ENCODE measurements at regions not wholly inside any gene's neighbourhood (a gene's known extent, or its start where the extent isn't known, plus 50 kb on each side); places are given as distances from the start of the nearest gene placed in this dataset.

DNA sequence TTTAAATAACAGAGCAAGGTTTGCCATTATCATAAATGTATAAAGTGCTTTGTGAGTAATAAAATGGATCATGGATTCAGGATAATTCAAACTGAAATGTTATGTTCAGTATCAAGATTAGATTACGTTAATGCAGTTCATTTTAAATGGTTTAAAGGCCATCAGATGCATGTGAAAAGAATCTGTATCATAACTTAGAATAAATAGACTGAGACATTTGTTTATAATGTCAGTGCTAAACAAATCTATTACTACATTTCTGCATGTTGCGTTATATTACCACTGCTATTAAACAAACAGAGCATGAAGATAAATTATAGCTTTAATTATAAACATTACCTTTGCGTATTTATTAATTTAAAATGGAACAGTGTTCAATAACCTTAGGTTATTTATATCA, 160.2 kb downstream of the TOX3 start:
- ATAC-seq, result no peak
- Mint-ChIP-seq H3K36me3 (no peaks in the 10 kb centered on the region), H3K9me3 (peaks cover 11 to 23% of the 10 kb centered on the region in 2 donors), H3K27ac (no peak overlapping the region)
- DNase-seq (ENCODE audit: low spot score in 2 of 2), result no peak

DNA sequence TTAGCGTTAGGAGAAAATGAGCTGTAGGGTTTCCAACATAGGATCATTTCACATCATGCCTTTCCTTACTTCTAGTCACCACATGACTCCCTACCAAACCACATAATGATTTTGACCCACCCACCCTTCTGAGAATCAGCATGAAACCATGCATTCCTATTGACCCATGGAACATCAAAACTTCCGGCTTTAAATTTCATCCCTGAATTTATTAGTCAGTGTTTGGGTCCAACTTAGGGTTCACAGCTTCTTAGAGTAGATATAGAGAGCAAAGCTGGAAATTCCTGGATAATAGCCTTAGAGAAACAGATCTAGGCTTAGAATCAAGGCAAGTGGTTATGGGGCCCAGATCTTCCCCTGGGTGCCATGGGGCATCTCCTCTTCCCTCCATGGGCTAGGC, 162.6 kb downstream of the TOX3 start:
- Mint-ChIP-seq H3K27ac (no peak overlapping the region), H3K36me3 (no peaks in the 10 kb centered on the region), H3K9me3 (peaks cover 11% of the 10 kb centered on the region in 2 donors)
- DNase-seq (ENCODE audit: low spot score in 2 of 2), result no peak
- ATAC-seq, result no peak

GRCh38 chr16:52383640-52384292, 163.2 kb downstream of the TOX3 start:
- Mint-ChIP-seq H3K9me3 (peaks cover 8 to 11% of the 10 kb centered on the region in 2 donors), H3K36me3 (no peaks in the 10 kb centered on the region), H3K27ac (no peak overlapping the region)
- DNase-seq (ENCODE audit: low spot score in 2 of 2) (no peak), ATAC-seq (no peak)

- no peaks in the 10 kb centered on the region for H3K36me3 Mint-ChIP-seq
- peaks cover 6 to 13% of the 10 kb centered on the region in 2 donors for H3K9me3 Mint-ChIP-seq
- no peak overlapping the region for H3K27ac Mint-ChIP-seq
- DNase-seq (ENCODE audit: low spot score in 2 of 2) (no peak), ATAC-seq (no peak)
Measured at GRCh38 chr16:52383119-52383518, 163.8 kb downstream of the TOX3 start.

- H3K36me3 Mint-ChIP-seq, result no peaks in the 10 kb centered on the region
- H3K27ac Mint-ChIP-seq, result no peak overlapping the region
- peaks cover 13 to 16% of the 10 kb centered on the region in 2 donors for H3K9me3 Mint-ChIP-seq
- DNase-seq (ENCODE audit: low spot score in 2 of 2) (no peak), ATAC-seq (no peak)
Measured at GRCh38 chr16:52379551-52379950, 167.4 kb downstream of the TOX3 start.

GRCh38 chr16:52376676-52377280, 170.2 kb downstream of the TOX3 start:
- ATAC-seq, result no peak
- no peaks in the 10 kb centered on the region for H3K36me3 Mint-ChIP-seq

GRCh38 chr16:52372313-52372712, 174.6 kb downstream of the TOX3 start:
- no peak for DNase-seq (ENCODE audit: low spot score in 2 of 2)
- H3K36me3 Mint-ChIP-seq, result no peaks in the 10 kb centered on the region
- peaks cover 11 to 19% of the 10 kb centered on the region in 2 donors for H3K9me3 Mint-ChIP-seq
- no peak overlapping the region for H3K27ac Mint-ChIP-seq
- ATAC-seq, result no peak

More at GRCh38 chr16:52376676-52377280, 170.2 kb downstream of the TOX3 start:
- Mint-ChIP-seq H3K9me3 (peaks cover 16 to 28% of the 10 kb centered on the region in 2 donors), H3K27ac (no peak overlapping the region)
- no peak for DNase-seq (ENCODE audit: low spot score in 2 of 2)

- Mint-ChIP-seq H3K9me3 (peaks cover 20 to 31% of the 10 kb centered on the region in 2 donors), H3K36me3 (no peaks in the 10 kb centered on the region), H3K27ac (no peak overlapping the region)
- ATAC-seq (no peak), DNase-seq (ENCODE audit: low spot score in 2 of 2) (no peak)
Measured at GRCh38 chr16:52368859-52369258, 178.1 kb downstream of the TOX3 start.

DNA sequence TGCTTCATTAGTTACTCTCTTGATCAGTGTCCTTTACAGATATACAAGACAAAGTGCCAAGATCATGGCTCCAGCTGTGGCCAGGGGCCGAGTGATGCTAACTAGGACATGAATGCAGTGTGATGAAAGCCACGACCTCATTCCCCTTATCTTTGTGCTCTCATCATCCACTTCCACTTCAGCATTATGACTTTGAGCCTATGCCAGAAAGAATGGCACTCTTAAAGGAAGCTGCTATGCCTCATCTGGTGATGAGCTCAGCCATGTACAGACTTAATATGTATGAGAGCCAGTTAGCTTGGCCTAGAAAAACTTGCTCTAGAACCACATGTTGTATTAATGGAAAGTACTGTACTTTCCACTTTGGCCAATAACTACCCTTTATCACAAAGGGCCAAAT, 179.1 kb downstream of the TOX3 start:
- ATAC-seq, result no peak
- Mint-ChIP-seq H3K27ac (no peak overlapping the region), H3K9me3 (peaks cover 20 to 31% of the 10 kb centered on the region in 2 donors), H3K36me3 (no peaks in the 10 kb centered on the region)
- DNase-seq (ENCODE audit: low spot score in 2 of 2), result no peak

- ATAC-seq, result no peak
- DNase-seq (ENCODE audit: low spot score in 2 of 2), result no peak
- Mint-ChIP-seq H3K36me3 (no peaks in the 10 kb centered on the region), H3K27ac (no peak overlapping the region), H3K9me3 (peaks cover 13 to 23% of the 10 kb centered on the region in 2 donors)
Measured at GRCh38 chr16:52366983-52367382, 180.0 kb downstream of the TOX3 start.

DNA sequence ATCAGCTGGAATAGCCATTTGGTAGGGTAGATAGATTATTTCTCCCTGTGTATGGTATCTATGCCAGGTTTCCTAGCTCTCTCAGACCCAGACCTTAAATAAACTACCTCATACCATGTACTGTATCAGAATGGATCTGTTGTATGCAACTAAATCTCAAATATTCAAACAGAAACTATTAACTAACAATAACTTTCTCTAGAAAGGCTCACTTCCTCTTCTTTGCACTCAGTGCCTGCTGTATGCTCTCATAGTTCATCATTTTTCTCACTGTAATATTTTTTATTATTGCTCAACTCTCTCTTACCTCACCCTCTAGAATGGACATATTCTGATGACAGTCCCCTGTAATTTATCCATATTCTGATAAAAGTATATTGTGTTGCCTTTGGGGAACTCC, 182.4 kb downstream of the TOX3 start:
- no peaks in the 10 kb centered on the region for H3K36me3 Mint-ChIP-seq
- no peak overlapping the region for H3K27ac Mint-ChIP-seq
- H3K9me3 Mint-ChIP-seq, result peaks cover 21 to 29% of the 10 kb centered on the region in 2 donors
- DNase-seq (ENCODE audit: low spot score in 2 of 2), result no peak
- no peak for ATAC-seq

DNA sequence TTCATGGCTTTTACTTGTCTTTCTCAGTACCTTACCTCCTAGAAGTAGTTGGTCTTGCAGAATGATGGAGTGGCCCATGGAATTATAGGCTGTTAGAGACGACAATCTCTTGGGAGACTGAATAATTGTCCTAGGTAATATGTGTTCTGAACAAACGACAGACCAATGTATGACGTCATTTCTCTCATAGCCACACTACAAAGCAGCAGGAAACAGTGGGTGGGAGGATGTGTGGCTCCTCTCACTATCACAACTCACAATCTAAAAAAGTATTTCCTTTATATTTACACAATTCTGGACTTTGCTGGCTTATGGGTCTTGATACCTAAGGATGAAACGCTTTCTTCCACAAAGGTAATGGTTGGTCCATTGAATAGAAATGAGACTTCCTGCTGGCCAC, 183.9 kb downstream of the TOX3 start:
- H3K9me3 Mint-ChIP-seq, result peaks cover 21 to 34% of the 10 kb centered on the region in 2 donors
- no peak overlapping the region for H3K27ac Mint-ChIP-seq

GRCh38 chr16:52357711-52358110, 189.2 kb downstream of the TOX3 start:
- H3K27ac Mint-ChIP-seq, result no peak overlapping the region
- no peak for ATAC-seq
- H3K36me3 Mint-ChIP-seq, result peaks cover 0 to 4% of the 10 kb centered on the region in 2 donors
- peaks cover 21 to 24% of the 10 kb centered on the region in 2 donors for H3K9me3 Mint-ChIP-seq
- no peak for DNase-seq (ENCODE audit: low spot score in 2 of 2)

More for the DNA sequence above, 183.9 kb downstream of the TOX3 start:
- H3K36me3 Mint-ChIP-seq, result no peaks in the 10 kb centered on the region
- no peak for DNase-seq (ENCODE audit: low spot score in 2 of 2)
- ATAC-seq, result no peak

DNA sequence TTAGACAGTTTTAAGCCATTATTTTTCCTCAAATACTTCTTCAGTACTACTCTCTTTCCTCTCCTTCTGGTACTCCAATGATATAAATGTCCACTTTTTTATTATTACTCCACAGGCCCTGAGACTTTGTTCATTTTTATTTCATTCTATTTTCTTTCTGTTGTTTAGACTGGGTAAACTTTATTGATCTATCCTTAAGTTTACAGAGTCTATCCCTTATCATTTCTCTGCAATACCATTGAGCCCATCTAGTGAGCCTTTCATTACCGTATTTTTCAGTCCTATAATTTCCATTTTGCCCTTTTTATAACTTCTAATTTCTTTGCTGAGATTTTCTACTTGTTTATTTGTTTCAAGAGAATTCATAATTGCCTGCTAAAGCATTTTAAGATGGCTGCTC, 193.7 kb downstream of the TOX3 start:
- H3K36me3 Mint-ChIP-seq, result peaks cover 0 to 4% of the 10 kb centered on the region in 2 donors
- no peak overlapping the region for H3K27ac Mint-ChIP-seq
- H3K9me3 Mint-ChIP-seq, result peaks cover 17 to 27% of the 10 kb centered on the region in 2 donors
- ATAC-seq (no peak), DNase-seq (ENCODE audit: low spot score in 2 of 2) (no peak)

- ATAC-seq, result no peak
Measured at GRCh38 chr16:52351451-52351850, 195.5 kb downstream of the TOX3 start.

GRCh38 chr16:52350031-52350642, 196.8 kb downstream of the TOX3 start:
- no peak overlapping the region for H3K27ac Mint-ChIP-seq
- H3K9me3 Mint-ChIP-seq, result peaks cover 14 to 17% of the 10 kb centered on the region in 2 donors
- no peak for ATAC-seq

More at GRCh38 chr16:52351451-52351850, 195.5 kb downstream of the TOX3 start:
- H3K27ac Mint-ChIP-seq, result no peak overlapping the region
- H3K36me3 Mint-ChIP-seq, result peaks cover 0 to 4% of the 10 kb centered on the region in 2 donors
- peaks cover 14 to 17% of the 10 kb centered on the region in 2 donors for H3K9me3 Mint-ChIP-seq
- no peak for DNase-seq (ENCODE audit: low spot score in 2 of 2)

GRCh38 chr16:52346709-52347108, 200.2 kb downstream of the TOX3 start:
- H3K36me3 Mint-ChIP-seq, result no peaks in the 10 kb centered on the region
- no peak for ATAC-seq
- H3K27ac Mint-ChIP-seq, result no peak overlapping the region
- H3K9me3 Mint-ChIP-seq, result peaks cover 6 to 10% of the 10 kb centered on the region in 2 donors
- no peak for DNase-seq (ENCODE audit: low spot score in 2 of 2)

More at GRCh38 chr16:52350031-52350642, 196.8 kb downstream of the TOX3 start:
- peaks cover 0 to 2% of the 10 kb centered on the region in 2 donors for H3K36me3 Mint-ChIP-seq
- DNase-seq (ENCODE audit: low spot score in 2 of 2), result no peak

Measured in activated naive CD4-positive, alpha-beta T cell treated with anti-CD3 and anti-CD28 coated beads, Interleukin-2, amount 50 U/mL, for 72 hours (primary cell).